NCI-H1694 treated with DMSO at 0.1 percent for 48 hours (cell line): ENCODE measurements at regions not wholly inside any gene's neighbourhood (a gene's known extent, or its start where the extent isn't known, plus 50 kb on each side); places are given as distances from the start of the nearest gene placed in this dataset.
"Not testable (repeated sequence)": the region's sequence is repeated elsewhere in the genome, so short reads cannot be mapped to it uniquely, and the experiment has no call there.

Source experiments
- DNase-seq: peaks from one replicate; lab custom pipeline; 2025; lab: John Stamatoyannopoulos, UW

DNA sequence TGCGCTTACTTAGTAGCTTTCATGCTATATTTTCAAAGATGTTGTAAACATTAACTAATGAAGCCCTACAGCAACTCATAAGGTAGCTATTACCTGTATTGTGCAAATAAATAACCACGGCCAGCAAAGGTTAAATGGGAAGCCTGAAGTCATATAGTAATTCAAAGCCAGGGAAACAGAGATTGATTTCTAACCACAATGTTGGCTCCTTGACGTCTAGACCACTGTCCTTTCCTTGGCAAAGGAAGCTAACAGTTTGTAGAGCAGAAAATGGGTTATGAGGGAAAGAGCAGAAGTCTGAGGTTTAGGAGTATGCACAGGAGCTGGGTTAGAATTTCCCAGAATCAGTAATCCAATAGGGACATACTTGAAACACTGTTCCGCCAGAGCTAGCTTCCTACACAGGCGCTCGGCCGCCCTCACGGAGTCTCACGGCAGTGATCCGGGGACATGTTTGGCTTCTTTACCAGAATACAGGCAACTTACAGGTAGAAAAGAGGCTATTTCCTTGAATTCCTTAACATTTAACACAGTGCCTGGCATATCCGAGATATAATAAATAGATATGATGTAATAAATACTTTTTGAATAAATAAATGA, 298.8 kb upstream of the LYPLAL1 start:
- DNase-seq, result no peak

DNA sequence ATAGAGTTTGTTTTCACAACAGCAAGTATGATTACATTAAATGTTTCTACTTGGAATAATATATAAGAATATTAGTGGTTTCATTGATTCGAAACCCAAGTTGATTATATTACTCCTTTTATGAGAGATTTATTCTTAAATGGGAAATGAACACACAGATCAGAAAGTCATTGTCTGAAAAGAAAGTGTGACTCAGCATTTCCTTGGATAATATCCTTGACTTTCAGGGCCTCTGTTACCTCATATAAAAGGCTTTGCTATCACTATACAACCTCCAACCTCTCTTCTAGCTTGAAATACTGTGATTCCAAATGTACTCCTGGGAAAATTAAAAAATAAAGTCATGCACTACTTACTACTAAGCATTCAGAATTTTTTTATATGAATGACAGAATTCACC, 295.3 kb upstream of the LYPLAL1 start:
- no peak for DNase-seq

DNA sequence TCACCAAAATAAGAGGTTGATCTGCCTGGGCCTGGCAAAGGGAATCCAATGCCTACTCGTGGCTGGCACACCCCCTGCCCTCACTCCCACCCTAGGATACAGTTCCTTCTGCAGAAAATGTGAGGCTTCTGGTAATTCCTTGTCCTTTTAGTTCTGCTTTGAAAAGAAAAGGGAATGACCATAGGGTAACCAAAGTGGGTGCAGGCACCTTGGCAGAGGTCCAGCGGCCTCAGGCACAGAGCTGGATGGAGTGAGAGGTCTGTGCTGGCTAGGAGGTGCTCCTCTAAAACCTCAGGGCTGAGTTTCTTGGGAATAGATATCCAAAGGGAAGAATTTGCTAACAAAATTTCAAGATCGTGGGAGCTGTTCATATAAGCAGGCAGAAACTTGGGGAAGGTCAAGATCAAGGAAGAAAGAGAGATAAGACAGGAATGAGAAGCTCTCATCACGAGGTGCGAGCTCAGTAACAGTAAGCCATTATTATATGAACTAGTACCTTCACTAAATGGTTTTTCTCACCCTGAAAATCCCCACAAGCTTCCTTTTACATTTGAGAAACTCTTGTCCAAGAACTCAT, 293.1 kb upstream of the LYPLAL1 start:
- DNase-seq, result no peak

DNA sequence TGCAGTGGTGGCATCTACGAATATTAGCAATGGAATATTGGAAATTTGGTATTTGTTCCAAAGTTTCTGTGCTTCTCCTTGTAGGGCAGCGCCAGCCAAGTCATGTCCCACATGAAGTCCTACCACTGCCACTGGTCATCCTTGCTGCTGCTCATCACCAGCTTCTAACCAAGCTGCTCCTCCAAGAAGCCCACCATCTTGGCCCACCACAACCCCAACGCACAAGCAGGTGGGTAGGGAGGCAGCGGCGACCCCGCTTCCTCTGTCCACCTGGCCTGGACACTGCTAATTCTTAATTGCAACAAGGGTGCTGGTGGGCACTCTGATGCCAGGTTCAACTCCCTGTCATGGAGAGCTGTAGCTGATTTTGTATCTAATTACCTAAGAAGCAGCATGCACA, 291.2 kb upstream of the LYPLAL1 start:
- DNase-seq, result no peak

DNA sequence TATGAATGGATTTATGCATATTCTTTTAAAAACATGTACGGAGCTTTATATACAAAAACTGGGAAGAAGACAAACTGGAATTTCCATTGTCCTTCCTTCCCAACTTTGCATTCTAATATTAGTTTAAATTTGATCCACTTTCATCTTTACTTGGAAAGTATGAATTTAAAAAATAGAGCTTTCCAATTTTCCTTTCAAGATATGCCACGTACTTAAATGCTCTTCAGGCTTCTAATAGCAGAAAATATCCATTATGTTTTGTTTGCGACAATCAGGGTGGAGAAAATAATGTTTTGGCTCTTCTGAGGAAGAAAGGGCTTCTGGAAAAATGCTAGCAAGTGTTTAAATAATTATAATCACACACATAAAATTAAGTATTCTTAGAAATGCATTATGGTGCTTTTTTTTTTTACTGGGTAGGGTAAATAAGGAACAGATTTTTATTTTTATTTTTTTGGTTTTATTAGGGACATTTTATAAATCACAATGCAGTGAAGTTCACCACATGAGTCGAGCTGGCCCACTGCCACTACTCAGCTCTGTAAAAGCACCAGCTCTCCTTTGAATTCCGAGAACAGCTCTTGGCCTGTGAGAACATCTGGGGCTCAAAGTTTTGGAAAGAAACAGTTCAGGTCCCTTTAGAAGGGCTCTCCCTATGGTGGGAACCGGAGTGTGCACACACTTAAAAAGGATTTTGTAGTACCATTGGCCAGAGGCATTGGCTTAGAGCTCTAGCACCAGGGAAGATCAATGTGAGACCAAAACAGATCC, 287.4 kb upstream of the LYPLAL1 start:
- DNase-seq, result no peak

DNA sequence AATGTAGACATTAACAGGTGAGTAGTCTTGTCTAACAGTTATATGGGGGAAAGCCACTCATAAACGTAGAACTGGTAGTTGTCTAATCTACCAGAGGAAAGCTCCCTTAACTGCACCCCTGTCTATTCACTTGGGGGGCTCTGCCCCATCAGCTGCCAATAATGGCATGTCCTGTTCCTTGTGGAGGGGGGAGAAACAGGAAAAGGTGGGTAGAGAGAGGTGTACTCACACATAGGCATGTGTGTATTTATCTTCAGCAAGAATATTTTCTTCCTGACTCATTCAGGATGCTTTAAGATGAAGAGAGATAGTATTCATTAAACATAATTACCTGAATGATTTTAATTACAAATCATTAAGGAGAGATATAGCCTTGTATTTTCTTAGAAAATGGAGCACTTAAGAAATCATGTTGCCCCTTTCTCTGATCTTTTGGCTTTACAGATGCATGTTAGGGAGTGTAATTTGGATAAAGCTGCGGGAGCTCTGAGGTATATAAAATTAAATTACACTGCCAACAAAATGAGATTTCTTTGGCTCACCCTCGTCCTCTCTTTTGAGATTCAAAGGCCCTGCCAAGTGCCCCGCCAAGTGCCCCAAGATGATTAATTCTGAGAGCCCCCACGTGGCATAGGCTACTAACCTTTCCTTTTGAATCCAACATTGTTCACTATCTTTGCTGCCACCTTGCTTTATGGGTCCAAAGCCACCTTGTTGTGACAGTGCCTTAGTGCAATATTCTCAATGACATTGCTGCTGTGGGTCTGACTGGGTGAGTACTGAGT, 286.3 kb upstream of the LYPLAL1 start:
- no peak for DNase-seq

DNA sequence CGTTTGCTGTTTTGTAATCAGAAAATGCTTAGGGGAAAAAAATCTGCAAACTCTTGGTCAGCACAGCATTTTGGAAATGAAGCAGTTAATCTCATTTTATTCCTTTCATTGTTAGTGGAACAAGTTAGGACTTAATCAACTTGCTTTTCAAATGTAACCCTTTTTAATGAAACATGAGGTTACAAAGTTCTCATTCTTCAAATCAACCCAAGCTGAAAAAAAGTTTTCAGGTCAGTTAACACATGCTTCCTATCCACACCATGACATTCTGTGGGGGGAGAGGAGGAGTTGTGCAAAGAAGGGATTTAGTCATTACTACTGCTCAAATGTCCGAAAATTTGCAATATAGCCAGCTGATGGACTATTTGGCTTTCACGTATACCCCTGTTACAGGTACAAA, 283.2 kb upstream of the LYPLAL1 start:
- DNase-seq, result no peak

DNA sequence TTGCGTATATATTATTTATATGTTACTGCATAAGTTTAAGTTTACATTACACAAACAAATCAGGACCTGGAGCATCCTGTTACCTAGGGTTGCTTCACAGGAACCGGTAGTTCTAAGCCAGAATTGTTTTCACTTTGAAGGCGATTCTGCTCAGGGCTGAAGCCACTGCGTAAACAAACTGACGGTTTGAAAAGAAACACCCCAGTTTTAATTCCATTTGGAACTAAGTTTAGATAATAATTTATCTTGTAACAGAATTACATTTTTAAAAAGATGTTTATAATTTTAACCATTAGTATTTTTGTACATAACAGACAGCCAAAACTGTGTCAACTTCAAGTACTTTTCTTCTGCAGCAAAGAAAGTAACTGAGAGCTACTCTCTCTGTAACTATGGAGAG, 282.1 kb upstream of the LYPLAL1 start:
- DNase-seq, result no peak

DNA sequence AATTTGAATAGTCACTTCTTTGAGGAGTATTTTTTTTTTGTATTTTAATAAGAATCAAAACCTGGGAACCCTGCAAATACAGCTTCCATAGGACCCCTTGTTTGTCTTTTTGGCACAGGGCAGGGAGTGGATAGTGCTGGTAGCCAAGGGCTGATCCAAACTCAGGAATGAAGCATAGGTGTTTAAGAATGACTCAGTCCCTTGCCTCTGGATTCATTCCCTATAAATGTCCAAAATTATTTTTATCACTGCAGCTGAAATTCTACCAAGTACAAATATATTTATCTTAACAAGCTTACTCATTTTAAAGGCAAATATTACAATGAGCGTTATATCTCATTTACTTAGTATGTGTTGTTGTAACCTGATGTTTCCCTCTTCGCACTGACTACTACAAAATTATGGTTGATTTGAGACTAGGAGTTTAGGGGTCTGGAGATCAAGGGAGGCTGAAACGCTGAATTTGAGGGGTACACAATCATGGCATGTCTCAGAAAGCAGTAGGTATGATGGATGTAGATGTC, 278.6 kb upstream of the LYPLAL1 start:
- no peak for DNase-seq

DNA sequence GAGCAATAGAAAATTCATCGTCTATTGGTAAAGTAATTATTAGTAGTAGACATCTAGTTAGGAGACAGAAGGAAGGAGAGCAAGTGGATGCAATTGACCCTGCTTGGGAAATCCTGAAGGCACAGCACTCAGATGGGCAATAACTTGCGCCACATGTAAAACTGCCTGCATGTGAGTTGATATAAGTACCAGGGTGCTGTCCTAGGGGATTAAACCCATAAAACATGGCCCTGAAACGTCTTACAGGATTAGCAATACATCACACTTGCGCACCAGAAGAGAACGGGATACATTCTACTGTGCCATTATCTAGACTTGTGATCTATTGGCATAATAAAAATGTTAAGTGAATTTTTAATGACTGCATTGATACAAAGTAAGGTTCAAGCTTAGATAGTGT, 277.5 kb upstream of the LYPLAL1 start:
- no peak for DNase-seq

DNA sequence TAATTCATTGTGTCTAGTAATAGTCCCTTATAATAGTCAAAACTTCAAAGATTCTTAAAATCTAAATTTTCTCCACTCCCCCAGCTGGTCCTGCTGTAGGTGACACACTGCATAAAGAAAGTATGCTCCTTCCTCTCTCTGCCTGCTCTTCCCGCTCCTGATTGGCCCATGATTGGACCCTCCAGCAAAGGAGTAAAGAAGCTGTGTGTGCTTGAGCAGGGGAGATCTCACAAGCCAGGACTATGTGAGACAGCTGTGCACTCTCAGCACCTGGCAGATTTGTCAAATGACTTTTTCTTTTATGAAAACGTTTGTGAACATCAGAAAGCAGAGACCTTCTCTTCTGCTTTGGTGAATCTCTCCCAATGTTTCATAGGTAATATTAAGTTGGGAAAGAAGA, 274.8 kb upstream of the LYPLAL1 start:
- DNase-seq, result no peak

DNA sequence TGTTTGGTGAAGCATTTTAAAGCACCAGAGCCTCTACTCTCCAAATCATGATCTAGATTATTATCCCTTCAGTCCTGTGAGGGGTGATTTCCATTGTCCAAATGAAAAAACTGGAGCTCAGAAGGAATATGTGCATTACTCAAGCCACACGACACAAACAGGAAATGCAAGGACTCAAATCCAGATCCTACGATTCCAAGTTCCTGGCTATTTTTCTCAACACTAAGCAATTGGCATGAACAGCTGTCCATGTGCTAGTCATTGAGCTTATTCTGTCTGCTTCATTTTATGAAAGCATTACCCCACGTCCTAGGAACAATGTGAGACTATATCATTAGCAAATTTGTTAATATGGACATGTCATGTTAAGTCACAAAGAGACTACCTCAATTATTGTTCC, 273.1 kb upstream of the LYPLAL1 start:
- DNase-seq, result no peak

DNA sequence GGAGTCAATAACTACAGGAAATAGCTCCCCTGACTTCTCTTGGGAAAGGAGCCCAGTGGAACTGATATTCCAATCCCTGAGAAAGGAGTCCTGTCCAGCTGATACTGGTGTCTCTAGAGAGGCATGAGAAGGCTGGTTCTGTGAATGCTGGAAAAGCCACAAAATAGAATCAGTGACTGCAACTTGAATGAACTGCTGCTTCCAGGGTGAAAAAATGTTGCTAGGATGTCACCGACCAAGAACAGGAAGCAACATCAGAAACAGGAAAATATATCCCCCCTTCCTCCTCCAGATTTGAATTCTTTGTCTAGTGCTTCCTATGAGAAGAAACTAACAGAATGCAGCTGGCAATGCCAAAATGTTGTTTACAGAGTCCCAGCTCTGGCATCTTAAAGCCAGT, 269.3 kb upstream of the LYPLAL1 start:
- no peak for DNase-seq

DNA sequence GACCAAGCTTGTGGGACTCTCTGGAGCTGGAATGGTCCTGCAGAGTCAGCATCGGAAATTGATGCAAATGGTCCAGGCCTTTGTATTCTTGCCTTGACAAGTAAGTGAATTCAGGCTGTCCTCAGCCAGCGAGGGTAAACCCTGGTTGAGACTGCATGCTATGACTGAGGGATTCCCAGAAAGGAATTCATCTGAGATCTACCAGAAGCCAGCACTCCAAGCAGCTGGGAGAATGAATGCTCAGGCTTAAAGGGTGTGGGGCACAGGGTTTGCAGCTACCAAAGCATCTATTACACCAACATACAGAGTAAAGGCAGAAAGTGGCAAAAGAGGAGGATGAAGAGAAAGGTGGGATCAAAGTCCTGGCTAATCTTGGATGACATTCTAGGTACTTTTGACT, 257.0 kb upstream of the LYPLAL1 start:
- no peak for DNase-seq

DNA sequence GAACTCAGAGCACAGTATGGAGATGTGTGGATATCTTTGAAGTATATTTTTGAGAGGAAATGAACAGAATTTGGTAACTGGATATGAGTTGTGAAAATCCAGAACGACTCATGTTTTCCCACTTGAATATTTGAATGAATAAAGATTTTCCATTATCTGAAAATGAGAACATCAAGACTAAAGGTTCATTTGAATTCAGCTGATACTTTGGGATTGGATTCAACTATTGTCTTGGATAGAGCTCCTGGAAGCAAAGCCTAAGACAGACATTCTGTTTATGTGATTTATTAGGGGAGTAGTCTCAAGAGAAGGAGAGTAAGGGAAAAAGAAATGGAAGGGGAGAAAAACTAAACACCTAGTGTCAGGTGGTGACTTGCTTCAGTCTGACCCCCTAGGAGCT, 256.0 kb upstream of the LYPLAL1 start:
- DNase-seq, result no peak

DNA sequence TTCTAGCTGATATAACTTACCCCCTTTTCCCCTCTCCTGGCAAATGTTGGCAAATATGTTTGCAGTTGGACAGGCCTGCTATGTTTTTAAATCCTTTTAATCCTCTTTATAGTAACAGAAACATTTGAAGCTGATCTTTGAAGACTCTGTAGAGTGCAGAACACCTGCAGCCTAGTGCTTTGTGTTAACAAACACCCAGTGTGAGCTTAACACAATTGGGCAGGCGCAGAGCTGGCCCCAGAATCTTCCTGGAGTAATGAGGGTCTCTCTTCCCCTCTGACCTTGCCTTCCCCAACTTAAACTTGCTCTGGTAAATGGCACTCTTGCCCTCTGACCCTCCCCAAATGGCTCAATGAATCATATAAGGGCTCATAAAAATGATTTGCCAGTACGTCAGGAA, 247.9 kb upstream of the LYPLAL1 start:
- DNase-seq, result no peak

DNA sequence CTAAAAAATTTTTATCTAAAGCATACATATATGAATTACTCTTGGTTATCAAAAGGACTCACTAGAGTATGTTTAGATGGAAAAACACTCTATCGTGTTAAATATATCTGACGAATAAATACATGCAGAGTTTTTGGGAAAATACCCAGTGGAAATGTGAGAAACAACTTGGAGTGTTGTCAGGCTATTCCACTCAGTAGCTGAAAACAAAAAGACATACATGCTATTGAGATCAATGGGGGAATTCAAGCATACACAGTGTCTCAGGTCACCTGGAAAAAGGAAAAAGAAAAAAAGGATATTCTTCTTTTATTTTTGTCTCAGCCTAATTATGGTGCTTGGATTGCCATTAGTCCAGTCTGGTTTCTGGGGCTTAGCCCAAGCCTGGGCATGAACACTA, 247.0 kb upstream of the LYPLAL1 start:
- no peak for DNase-seq

DNA sequence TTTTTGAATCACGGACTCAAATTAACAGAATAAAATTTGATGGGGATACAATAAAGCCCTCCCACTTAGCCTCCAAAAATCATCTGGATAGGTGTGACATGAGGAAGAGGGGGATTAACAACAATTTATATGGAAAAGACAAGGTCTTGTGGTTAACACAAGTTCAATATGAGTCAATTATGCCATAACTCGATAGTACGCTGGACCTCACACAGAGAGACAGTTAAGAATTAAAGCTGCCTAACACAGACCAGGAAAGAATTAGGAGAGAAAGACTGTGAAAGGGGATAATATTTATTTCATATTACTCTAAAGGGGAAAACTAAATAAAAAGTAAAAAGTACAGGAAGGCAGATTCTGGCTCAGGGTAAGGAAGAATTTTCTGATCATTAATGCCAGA, 243.7 kb upstream of the LYPLAL1 start:
- no peak for DNase-seq

DNA sequence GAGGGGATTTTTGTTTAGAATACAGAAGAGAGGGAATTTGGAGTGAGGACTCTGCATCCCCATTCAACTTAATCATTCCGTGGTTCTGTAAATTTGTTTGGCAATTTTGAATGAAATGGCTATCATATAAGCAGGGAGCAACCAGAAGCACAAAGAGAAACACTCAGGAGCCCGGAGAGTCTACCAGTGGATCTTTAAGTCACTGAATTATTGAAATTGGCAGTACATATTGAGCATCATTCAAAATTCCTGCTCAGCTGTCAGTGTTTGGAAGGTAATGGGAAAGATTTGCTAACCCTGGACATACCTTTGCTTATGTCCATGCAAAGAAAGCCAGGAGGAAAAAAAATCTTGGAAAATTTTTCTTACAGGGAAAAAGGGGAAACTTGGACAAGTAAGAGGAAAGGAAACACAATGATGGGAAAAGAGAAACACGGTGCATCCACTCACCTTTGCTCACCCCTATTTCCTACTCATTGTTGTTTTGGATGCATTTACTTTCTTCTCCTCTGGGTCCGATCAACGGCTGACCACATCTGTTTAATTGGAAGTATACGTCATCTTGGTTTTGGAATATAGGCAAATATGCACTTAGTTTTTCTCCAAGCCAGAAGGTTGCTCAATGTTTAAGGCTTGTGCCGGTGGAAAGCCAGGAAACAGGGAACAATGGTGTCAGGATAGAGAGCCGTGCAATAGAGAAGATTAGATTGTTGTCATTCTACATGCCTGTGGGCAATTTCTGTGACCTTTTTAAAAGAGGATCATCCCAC, 243.0 kb upstream of the LYPLAL1 start:
- DNase-seq, result no peak

DNA sequence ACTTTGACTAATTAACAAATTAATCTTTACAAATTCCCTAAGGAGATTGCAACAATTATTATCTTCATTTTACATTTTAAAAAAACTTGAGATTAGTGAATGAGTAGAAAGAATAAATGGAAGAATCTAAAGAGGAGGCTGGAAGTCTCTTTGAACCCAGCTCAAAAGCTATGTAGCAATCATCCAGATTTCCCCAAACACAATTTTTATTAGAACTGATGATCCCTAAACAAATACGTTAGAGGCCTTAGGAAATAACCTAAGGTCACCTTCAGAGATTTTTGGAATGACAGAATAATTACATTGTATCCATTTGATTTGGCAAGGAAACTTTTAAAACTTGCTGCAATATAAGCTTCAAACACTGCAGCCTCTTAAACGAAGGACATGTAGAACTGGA, 242.4 kb upstream of the LYPLAL1 start:
- DNase-seq, result no peak

DNA sequence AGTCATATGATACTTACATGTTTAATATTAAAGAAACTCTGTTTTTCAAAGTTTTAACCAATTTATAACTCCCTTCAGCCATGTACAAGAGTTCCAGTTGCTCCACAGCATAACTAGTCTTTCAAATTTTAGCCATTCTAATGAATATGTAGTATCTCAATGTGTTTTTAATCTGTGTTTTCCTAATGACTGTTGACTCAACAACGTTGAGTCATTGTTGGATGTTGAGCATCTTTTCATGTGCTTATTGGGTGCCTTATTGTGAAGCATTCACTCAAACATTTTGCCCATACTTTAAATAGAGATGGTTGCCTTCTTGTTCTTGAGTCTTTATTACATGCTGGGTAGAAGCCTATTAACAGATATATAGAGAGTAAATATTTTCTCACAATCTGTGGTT, 240.2 kb upstream of the LYPLAL1 start:
- DNase-seq, result no peak

DNA sequence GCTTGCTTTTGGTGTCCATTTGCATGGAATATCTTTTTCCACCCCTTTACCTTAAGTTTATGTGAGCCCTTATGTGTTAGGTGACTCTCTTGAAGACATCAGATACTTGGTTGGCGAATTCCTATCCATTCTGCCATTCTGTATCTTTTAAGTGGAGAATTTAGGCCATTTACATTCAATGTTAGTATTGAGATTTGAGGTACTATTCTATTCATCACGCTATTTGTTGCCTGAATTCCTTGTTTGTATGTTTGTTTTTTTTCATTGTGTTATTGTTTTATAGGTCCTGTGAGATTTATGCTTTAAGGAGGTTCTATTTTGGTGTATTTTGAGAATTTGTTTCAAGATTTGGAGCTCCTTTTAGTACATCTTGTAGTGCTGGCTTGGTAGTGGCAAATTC, 238.3 kb upstream of the LYPLAL1 start:
- not testable (repeated sequence) for DNase-seq
